GM23338 (cell line): ENCODE measurements at regions not wholly inside any gene's neighbourhood (a gene's known extent, or its start where the extent isn't known, plus 50 kb on each side); places are given as distances from the start of the nearest gene placed in this dataset.

Source experiments
- ATAC-seq: fragments of 200-7000 bp; cut with Tn5 transposase; 3 replicates; pipeline ENCODE4 v1.9.1; 2020
- DNase-seq: peaks from one replicate; pipeline ENCODE4 v3.0.0-alpha.2; 2015; ENCODE audit warnings: low spot score
- H2AFZ ChIP-seq: fragments of 200-600 bp; sonication (generic); 2 replicates; pipeline ENCODE4 v1.8.0; 2016; ENCODE audit warnings: antibody characterized with exemption, mild to moderate bottlenecking, moderate library complexity
- H3F3A ChIP-seq: fragments of 200-600 bp; sonication (generic); replicated peaks from 2 replicates; pipeline ENCODE4 v1.8.0; 2017; ENCODE audit warnings: antibody characterized with exemption, mixed run types, low read depth
- H3K27ac ChIP-seq: fragments of 200-600 bp; sonication (generic); 2 replicates; pipeline ENCODE4 v1.6.1; 2016; ENCODE audit warnings: low read depth
- H3K27me3 ChIP-seq: fragments of 200-600 bp; sonication (generic); 2 replicates; pipeline ENCODE4 v1.8.0; 2016; ENCODE audit warnings: mild to moderate bottlenecking, mixed run types, moderate library complexity; ENCODE audit not compliant: insufficient read depth
- H3K36me3 ChIP-seq: fragments of 200-600 bp; sonication (generic); 2 replicates; pipeline ENCODE4 v1.8.0; 2016; ENCODE audit warnings: mild to moderate bottlenecking; ENCODE audit not compliant: insufficient read depth
- H3K4me1 ChIP-seq: fragments of 200-600 bp; sonication (generic); 2 replicates; pipeline ENCODE4 v1.8.0; 2016; ENCODE audit warnings: mild to moderate bottlenecking, moderate library complexity; ENCODE audit not compliant: insufficient read depth
- H3K4me2 ChIP-seq: fragments of 200-600 bp; sonication (generic); 2 replicates; pipeline ENCODE4 v1.7.1; 2017; ENCODE audit warnings: mixed run types
- H3K4me3 ChIP-seq: fragments of 200-600 bp; sonication (generic); 2 replicates; pipeline ENCODE4 v1.6.1; 2016; ENCODE audit warnings: mixed run types
- H3K79me2 ChIP-seq: fragments of 200-600 bp; sonication (generic); replicated peaks from 2 replicates; pipeline ENCODE4 v1.8.0; 2017; ENCODE audit warnings: mild to moderate bottlenecking; ENCODE audit not compliant: insufficient read depth
- H3K9me2 ChIP-seq: fragments of 200-600 bp; sonication (generic); 2 replicates; pipeline ENCODE4 v1.8.0; 2017; ENCODE audit not compliant: insufficient read depth
- H4K20me1 ChIP-seq: fragments of 200-600 bp; sonication (generic); replicated peaks from 2 replicates; pipeline ENCODE4 v1.8.0; 2017; ENCODE audit warnings: mild to moderate bottlenecking; ENCODE audit not compliant: insufficient read depth
- H3K27ac Mint-ChIP-seq: 2 replicates; pipeline ENCODE4 v1.8.0; 2020; ENCODE audit warnings: inconsistent platforms, mild to moderate bottlenecking, moderate library complexity, mixed read lengths
- H3K27me3 Mint-ChIP-seq: 3 replicates; pipeline ENCODE4 v1.8.0; 2022; ENCODE audit warnings: low read depth, mild to moderate bottlenecking, moderate library complexity, mixed read lengths, inconsistent platforms; ENCODE audit not compliant: insufficient read depth, poor library complexity
- H3K36me3 Mint-ChIP-seq: 3 replicates; pipeline ENCODE4 v1.8.0; 2021; ENCODE audit warnings: low read depth, mild to moderate bottlenecking, inconsistent platforms, moderate library complexity, mixed read lengths
- H3K4me1 Mint-ChIP-seq: 3 replicates; pipeline ENCODE4 v1.8.0; 2020; ENCODE audit warnings: mild to moderate bottlenecking, inconsistent platforms, mixed read lengths
- H3K4me3 Mint-ChIP-seq: 3 replicates; pipeline ENCODE4 v1.8.0; 2021; ENCODE audit warnings: moderate library complexity, mild to moderate bottlenecking, inconsistent platforms, mixed read lengths
- H3K9me3 Mint-ChIP-seq: 3 replicates; pipeline ENCODE4 v1.8.0; 2020; ENCODE audit warnings: moderate library complexity, mild to moderate bottlenecking, inconsistent platforms, mixed read lengths
- CREB1 ChIP-seq: fragments of 250-450 bp; sonication (Bioruptor Pico); IDR thresholded peaks from 2 replicates; pipeline ENCODE4 v1.5.0; 2020; ENCODE audit warnings: low read depth, mild to moderate bottlenecking, moderate library complexity
- CTCF ChIP-seq, 2 experiments: fragments of 200-600 bp in 1 of 2; sonication (generic) in 1 of 2; conservative IDR thresholded peaks; 2 replicates each; pipeline versions ENCODE4 v1.5.1 to v1.6.1; 2016 to 2017; ENCODE audit warnings: antibody characterized with exemption in 2 of 2, low read depth in 2 of 2, mild to moderate bottlenecking in 2 of 2, moderate library complexity in 1 of 2
- ETS1 ChIP-seq: IDR thresholded peaks from 2 replicates; pipeline ENCODE4 v1.6.1; 2016; ENCODE audit warnings: antibody characterized with exemption
- EZH2 ChIP-seq: fragments of 200-600 bp; sonication (generic); IDR thresholded peaks from one replicate; pipeline ENCODE4 v1.8.0; 2017; ENCODE audit warnings: antibody characterized with exemption, mild to moderate bottlenecking, low read depth; ENCODE audit not compliant: unreplicated experiment
- EZH2phosphoT487 ChIP-seq: fragments of 200-600 bp; sonication (generic); IDR thresholded peaks from one replicate; pipeline ENCODE4 v1.8.1; 2018; ENCODE audit warnings: antibody characterized with exemption; ENCODE audit not compliant: unreplicated experiment
- JUNB ChIP-seq: IDR thresholded peaks from one replicate; pipeline ENCODE4 v1.6.1; 2016; ENCODE audit warnings: antibody characterized with exemption; ENCODE audit not compliant: unreplicated experiment
- NANOG ChIP-seq: IDR thresholded peaks from 2 replicates; pipeline ENCODE4 v1.6.1; 2016; ENCODE audit warnings: antibody characterized with exemption, borderline replicate concordance
- POLR2AphosphoS5 ChIP-seq: IDR thresholded peaks from 2 replicates; pipeline ENCODE4 v1.6.1; 2016; ENCODE audit warnings: antibody characterized with exemption, low read depth
- REST ChIP-seq: IDR thresholded peaks from one replicate; pipeline ENCODE4 v1.6.1; 2018; ENCODE audit warnings: antibody characterized with exemption; ENCODE audit not compliant: unreplicated experiment
- STAT1 ChIP-seq: IDR thresholded peaks from one replicate; pipeline ENCODE4 v1.6.1; 2016; ENCODE audit warnings: antibody characterized with exemption; ENCODE audit not compliant: unreplicated experiment
- ZNF114 ChIP-seq: fragments of 250-450 bp; sonication (Bioruptor Pico); IDR thresholded peaks from 2 replicates; pipeline ENCODE4 v1.5.0; 2020; ENCODE audit warnings: mild to moderate bottlenecking, moderate library complexity
- ZNF331 ChIP-seq: fragments of 250-450 bp; sonication (Bioruptor Pico); IDR thresholded peaks from 2 replicates; pipeline ENCODE4 v1.5.0; 2020; ENCODE audit warnings: low read depth, mild to moderate bottlenecking, moderate library complexity
- ZNF462 ChIP-seq: fragments of 250-450 bp; sonication (Bioruptor Pico); IDR thresholded peaks from 2 replicates; pipeline ENCODE4 v1.5.0; 2020; ENCODE audit warnings: mild to moderate bottlenecking, moderate library complexity

- TF ChIP-seq CREB1 (CRISPR knock-in tag), result no peak
- TF ChIP-seq EZH2, result no peak
- no peak for TF ChIP-seq REST
- TF ChIP-seq POLR2AphosphoS5, result no peak
- no peak for TF ChIP-seq CTCF (conservative IDR thresholded peaks at IDR 0.05; ENCODE audit: low read depth in 2 of 2)
- TF ChIP-seq EZH2phosphoT487, result no peak
- no peak for TF ChIP-seq ZNF331 (CRISPR knock-in tag)
- no peak for TF ChIP-seq ZNF462 (CRISPR knock-in tag)
- no peak for TF ChIP-seq ETS1
- TF ChIP-seq JUNB, result no peak
- no peak for TF ChIP-seq NANOG
- no peak for TF ChIP-seq STAT1
- TF ChIP-seq ZNF114 (CRISPR knock-in tag), result no peak
- Mint-ChIP-seq H3K36me3 (peaks cover 10% of the 10 kb centered on the region), H3K27ac (no peak overlapping the region), H3K4me3 (no peak overlapping the region), H3K27me3 (peaks cover 1% of the 10 kb centered on the region), H3K9me3 (peaks cover 23% of the 10 kb centered on the region), H3K4me1 (peaks cover 3% of the 10 kb centered on the region; the same call in 1 of the 3 replicates)
- no peaks in the 10 kb centered on the region for H4K20me1 ChIP-seq
- ATAC-seq, result no peak
- H2AFZ ChIP-seq, result no peak overlapping the region
- H3K27ac ChIP-seq, result no peak overlapping the region
- no peaks in the 10 kb centered on the region for H3K36me3 ChIP-seq
- H3K27me3 ChIP-seq, result no peaks in the 10 kb centered on the region
- no peak for DNase-seq
- H3K4me1 ChIP-seq, result no peaks in the 10 kb centered on the region
- H3K4me3 ChIP-seq, result no peak overlapping the region
- 0 out of 2 replicates have a peak, but pooled peaks cover 8% of the 10 kb centered on the region for H3K9me2 ChIP-seq
- H3F3A ChIP-seq, result no peaks in the 10 kb centered on the region
- no peaks in the 10 kb centered on the region for H3K79me2 ChIP-seq
- no peak overlapping the region for H3K4me2 ChIP-seq
Measured at GRCh38 chr4:19248023-19248422, 1003.7 kb upstream of the SLIT2 start.
